H1 (cell line): ENCODE measurements at regions not wholly inside any gene's neighbourhood (a gene's known extent, or its start where the extent isn't known, plus 50 kb on each side); places are given as distances from the start of the nearest gene placed in this dataset.

Experiments
- ASH2L ChIP-seq: fragments of 200-600, 300-600 bp; sonication (generic); IDR thresholded peaks from one replicate; pipeline ENCODE4 v1.7.1; 2017; ENCODE audit warnings: low read length
- BCL11A ChIP-seq, 2 experiments: IDR thresholded peaks; one replicate each; pipeline ENCODE4 v1.6.1; 2011; ENCODE audit warnings: low read depth in 2 of 2, low read length in 2 of 2, mild to moderate bottlenecking in 2 of 2
- CHD1 ChIP-seq: IDR thresholded peaks from 2 replicates; pipeline ENCODE4 v1.6.1; 2012; ENCODE audit warnings: low read depth, low read length, improper control_type of control experiment
- EGR1 ChIP-seq: IDR thresholded peaks from 2 replicates; pipeline ENCODE4 v1.6.1; 2011; ENCODE audit warnings: low read depth, low read length, borderline replicate concordance
- EP300 ChIP-seq, 2 experiments: IDR thresholded peaks; 1 replicate in 1 of 2; 2 replicates in 1 of 2; pipeline ENCODE4 v1.6.1; 2011 to 2012; ENCODE audit warnings: low read depth in 2 of 2, low read length in 2 of 2, mild to moderate bottlenecking in 2 of 2, borderline replicate concordance in 1 of 2, inconsistent platforms in 1 of 2, moderate library complexity in 1 of 2
- FOSL1 ChIP-seq: IDR thresholded peaks from 2 replicates; pipeline ENCODE4 v1.6.1; 2011; ENCODE audit warnings: mild to moderate bottlenecking, low read depth, low read length, moderate library complexity; ENCODE audit not compliant: insufficient read depth
- GABPA ChIP-seq: IDR thresholded peaks from 2 replicates; pipeline ENCODE4 v1.6.1; 2011; ENCODE audit warnings: mild to moderate bottlenecking, low read length, moderate library complexity, borderline replicate concordance; ENCODE audit not compliant: insufficient read depth
- GTF2F1 ChIP-seq: IDR thresholded peaks from 2 replicates; pipeline ENCODE4 v1.6.1; 2012; ENCODE audit warnings: low read depth, low read length, improper control_type of control experiment, borderline replicate concordance
- HDAC2 ChIP-seq, 2 experiments: fragments of 300-600 bp in 1 of 2; sonication (generic) in 1 of 2; IDR thresholded peaks; 2 replicates each; pipeline ENCODE4 v1.6.1; 2011 to 2012; ENCODE audit warnings: low read depth in 2 of 2, low read length in 2 of 2, mild to moderate bottlenecking in 2 of 2, moderate library complexity in 2 of 2, borderline replicate concordance in 1 of 2, inconsistent platforms in 1 of 2
- HDAC6 ChIP-seq: IDR thresholded peaks from one replicate; pipeline ENCODE4 v1.7.1; 2012; ENCODE audit warnings: low read depth, mild to moderate bottlenecking, inconsistent platforms, low read length, moderate library complexity
- KDM1A ChIP-seq: fragments of 200-600, 300-600 bp; sonication (generic); IDR thresholded peaks from 2 replicates; pipeline ENCODE4 v1.7.1; 2016; ENCODE audit warnings: mild to moderate bottlenecking, low read length, borderline replicate concordance
- KDM5A ChIP-seq: fragments of 200-600 bp; IDR thresholded peaks from 2 replicates; pipeline ENCODE4 v1.7.1; 2012; ENCODE audit warnings: mild to moderate bottlenecking, low read length, inconsistent platforms, mixed read lengths
- MAFK ChIP-seq: IDR thresholded peaks from 2 replicates; pipeline ENCODE4 v1.6.1; 2012; ENCODE audit warnings: low read depth, mild to moderate bottlenecking, improper control_type of control experiment, low read length
- NRF1 ChIP-seq: IDR thresholded peaks from 2 replicates; pipeline ENCODE4 v1.6.1; 2011; ENCODE audit warnings: mild to moderate bottlenecking, low read depth, low read length, improper control_type of control experiment
- POLR2A ChIP-seq, 2 experiments: IDR thresholded peaks; 1 replicate in 1 of 2; 2 replicates in 1 of 2; pipeline ENCODE4 v1.6.1; 2011; ENCODE audit warnings: low read depth in 2 of 2, low read length in 2 of 2, mild to moderate bottlenecking in 2 of 2; ENCODE audit errors: control extremely low read depth in 1 of 2
- POLR2AphosphoS5 ChIP-seq: IDR thresholded peaks from 2 replicates; pipeline ENCODE4 v1.6.1; 2011; ENCODE audit warnings: low read depth, low read length
- RBBP5 ChIP-seq: IDR thresholded peaks from 2 replicates; pipeline ENCODE4 v1.7.1; 2012; ENCODE audit warnings: low read depth, mild to moderate bottlenecking, inconsistent platforms, low read length, moderate library complexity, borderline replicate concordance
- RNF2 ChIP-seq: fragments of 200-900, 300-1000 bp; sonication (generic); IDR thresholded peaks from 2 replicates; pipeline ENCODE4 v1.7.1; 2016; ENCODE audit warnings: borderline replicate concordance, low read depth, mild to moderate bottlenecking, antibody characterized with exemption, low read length; ENCODE audit not compliant: poor library complexity, severe bottlenecking; ENCODE audit errors: missing control alignments
- SIN3A ChIP-seq, 2 experiments: IDR thresholded peaks in 1 of 2; conservative IDR thresholded peaks in 1 of 2; 2 replicates each; pipeline ENCODE4 v1.6.1; 2011 to 2012; ENCODE audit warnings: low read length in 2 of 2, improper control_type of control experiment in 1 of 2, low read depth in 1 of 2, mild to moderate bottlenecking in 1 of 2
- SIX5 ChIP-seq: IDR thresholded peaks from 2 replicates; pipeline ENCODE4 v1.6.1; 2011; ENCODE audit warnings: mild to moderate bottlenecking, low read depth, low read length
- SP2 ChIP-seq: IDR thresholded peaks from 2 replicates; pipeline ENCODE4 v1.6.1; 2012; ENCODE audit warnings: mild to moderate bottlenecking, low read length, inconsistent platforms
- SP4 ChIP-seq: IDR thresholded peaks from 2 replicates; pipeline ENCODE4 v1.6.1; 2012; ENCODE audit warnings: low read length, inconsistent platforms
- SRF ChIP-seq: IDR thresholded peaks from 2 replicates; pipeline ENCODE4 v1.6.1; 2011; ENCODE audit warnings: mild to moderate bottlenecking, low read depth, low read length, moderate library complexity
- TAF7 ChIP-seq: optimal IDR thresholded peaks from 2 replicates; pipeline ENCODE3; 2011; ENCODE audit warnings: low read depth, mild to moderate bottlenecking, inconsistent platforms, low read length, moderate library complexity, borderline replicate concordance

- no peak for TF ChIP-seq SRF
- no peak for TF ChIP-seq GABPA
- no peak for TF ChIP-seq RBBP5
- TF ChIP-seq SIX5, result no peak
- no peak for TF ChIP-seq POLR2AphosphoS5
- peak in 1 of 2 experiments; percentile 37; a peak in 1 of 3 replicates for TF ChIP-seq EP300 (IDR thresholded peaks at IDR 0.05; ENCODE audit: borderline replicate concordance in 1 of 2, low read depth in 2 of 2, low read length in 2 of 2)
- TF ChIP-seq KDM1A, result no peak
- no peak for TF ChIP-seq BCL11A (IDR thresholded peaks at IDR 0.05; ENCODE audit: low read depth in 2 of 2, low read length in 2 of 2)
- no peak for TF ChIP-seq NRF1
- no peak for TF ChIP-seq TAF7
- TF ChIP-seq EGR1, result no peak
- TF ChIP-seq GTF2F1, result no peak
- TF ChIP-seq ASH2L, result no peak
- TF ChIP-seq RNF2, result no peak
- TF ChIP-seq SP2, result no peak
- no peak for TF ChIP-seq SP4
- TF ChIP-seq HDAC2 (IDR thresholded peaks at IDR 0.05; ENCODE audit: borderline replicate concordance in 1 of 2, low read depth in 2 of 2, low read length in 2 of 2), result peak; percentile 38 to 40; a peak in 1 of 4 replicates
- no peak for TF ChIP-seq POLR2A (IDR thresholded peaks at IDR 0.05; ENCODE audit: control extremely low read depth in 1 of 2, low read depth in 2 of 2, low read length in 2 of 2)
- TF ChIP-seq CHD1, result no peak
- TF ChIP-seq SIN3A (conservative IDR thresholded peaks at IDR 0.05 in 1 of 2, IDR thresholded peaks at IDR 0.05 in 1 of 2; ENCODE audit: low read depth in 1 of 2, low read length in 2 of 2), result no peak
- TF ChIP-seq MAFK, result no peak
- no peak for TF ChIP-seq KDM5A
- TF ChIP-seq HDAC6, result no peak
- no peak for TF ChIP-seq FOSL1
Measured at GRCh38 chr5:34522599-34523386, 133.3 kb upstream of the RAI14 start (continued).
